Esophagus squamous epithelium (tissue), 4 donors: ENCODE measurements at regions not wholly inside any gene's neighbourhood (a gene's known extent, or its start where the extent isn't known, plus 50 kb on each side); places are given as distances from the start of the nearest gene placed in this dataset.

Experiments used
- POLR2A ChIP-seq, 4 donors: fragments of 450-650 bp; IDR thresholded peaks; one replicate each; pipeline ENCODE4 v1.6.1; 2017; ENCODE audit warnings: antibody characterized with exemption in 4 of 4, mild to moderate bottlenecking in 4 of 4, moderate library complexity in 3 of 4
- TF ChIP-seq, protein P1 (sequence below), 6 experiments: fragments of 450-650 bp in 4 of 6; fragments of 200-600 bp in 2 of 6; sonication (generic) in 2 of 6; IDR thresholded peaks; one replicate each; pipeline ENCODE4 v1.5.1; 2016 to 2019; ENCODE audit warnings: antibody characterized with exemption in 6 of 6, mild to moderate bottlenecking in 4 of 6, moderate library complexity in 4 of 6

DNA sequence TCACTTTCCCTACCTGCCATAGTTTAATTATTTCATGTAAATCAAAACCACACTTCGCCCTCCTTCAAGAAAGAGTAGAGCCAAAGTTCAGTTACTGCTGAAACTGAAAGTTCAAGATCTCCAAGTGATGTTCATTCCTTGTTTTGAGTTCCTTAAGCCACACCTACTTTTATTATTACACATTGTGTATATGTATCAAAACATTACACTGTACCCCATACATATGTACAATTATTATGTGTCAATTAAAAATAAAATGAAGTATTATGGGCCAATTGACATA is 892.3 kb upstream of the NDST4 start:
- TF ChIP-seq, protein P1, sequence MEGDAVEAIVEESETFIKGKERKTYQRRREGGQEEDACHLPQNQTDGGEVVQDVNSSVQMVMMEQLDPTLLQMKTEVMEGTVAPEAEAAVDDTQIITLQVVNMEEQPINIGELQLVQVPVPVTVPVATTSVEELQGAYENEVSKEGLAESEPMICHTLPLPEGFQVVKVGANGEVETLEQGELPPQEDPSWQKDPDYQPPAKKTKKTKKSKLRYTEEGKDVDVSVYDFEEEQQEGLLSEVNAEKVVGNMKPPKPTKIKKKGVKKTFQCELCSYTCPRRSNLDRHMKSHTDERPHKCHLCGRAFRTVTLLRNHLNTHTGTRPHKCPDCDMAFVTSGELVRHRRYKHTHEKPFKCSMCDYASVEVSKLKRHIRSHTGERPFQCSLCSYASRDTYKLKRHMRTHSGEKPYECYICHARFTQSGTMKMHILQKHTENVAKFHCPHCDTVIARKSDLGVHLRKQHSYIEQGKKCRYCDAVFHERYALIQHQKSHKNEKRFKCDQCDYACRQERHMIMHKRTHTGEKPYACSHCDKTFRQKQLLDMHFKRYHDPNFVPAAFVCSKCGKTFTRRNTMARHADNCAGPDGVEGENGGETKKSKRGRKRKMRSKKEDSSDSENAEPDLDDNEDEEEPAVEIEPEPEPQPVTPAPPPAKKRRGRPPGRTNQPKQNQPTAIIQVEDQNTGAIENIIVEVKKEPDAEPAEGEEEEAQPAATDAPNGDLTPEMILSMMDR (IDR thresholded peaks at IDR 0.05): no peak
- TF ChIP-seq POLR2A (IDR thresholded peaks at IDR 0.05): no peak
